ENCODE measurements at regions not wholly inside any gene's neighbourhood (a gene's known extent, or its start where the extent isn't known, plus 50 kb on each side); places are given as distances from the start of the nearest gene placed in this dataset.
"Not testable (repeated sequence)": the region's sequence is repeated elsewhere in the genome, so short reads cannot be mapped to it uniquely, and the experiment has no call there.

GRCh38 chr4:116118221-116118620 is 967.2 kb downstream of the TRAM1L1 start:
- no peaks in the 10 kb centered on the region for H3K4me1 Mint-ChIP-seq (ENCODE audit: low read depth)
- no peaks in the 10 kb centered on the region for H3K27me3 Mint-ChIP-seq (ENCODE audit: low read depth)
- ChIA-PET POLR2A (no interaction called here), CTCF (no interaction called here)
- H3K9me3 Mint-ChIP-seq (ENCODE audit: insufficient read depth) = peaks cover 4% of the 10 kb centered on the region
- H3K36me3 Mint-ChIP-seq (ENCODE audit: low read depth) = no peaks in the 10 kb centered on the region
- DNase-seq (no peak), ATAC-seq (no peak)
- no peak overlapping the region for H3K27ac Mint-ChIP-seq
- H3K4me3 Mint-ChIP-seq = no peak overlapping the region

DNA sequence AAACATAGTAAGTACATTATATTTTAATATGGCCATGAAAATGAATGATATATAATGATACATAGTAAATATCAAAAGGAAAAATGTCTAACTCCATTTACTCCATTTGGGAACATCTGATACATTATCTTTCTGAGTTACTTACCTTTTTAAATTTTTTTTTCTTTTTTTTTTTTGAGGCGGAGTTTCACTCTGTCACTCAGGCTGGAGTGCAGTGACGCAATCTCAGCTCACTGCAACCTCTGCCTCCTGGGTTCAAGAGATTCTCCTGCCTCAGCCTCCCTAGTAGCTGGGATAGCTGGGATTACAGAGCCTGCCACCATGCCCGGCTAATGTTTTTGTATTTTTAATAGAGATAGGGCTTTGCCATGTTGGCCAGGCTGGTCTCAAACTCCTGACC is 972.5 kb downstream of the TRAM1L1 start:
- H3K27ac Mint-ChIP-seq; ATAC-seq; H3K4me1 Mint-ChIP-seq (ENCODE audit: low read depth); H3K27me3 Mint-ChIP-seq (ENCODE audit: low read depth); CTCF ChIA-PET; POLR2A ChIA-PET; H3K4me3 Mint-ChIP-seq; H3K9me3 Mint-ChIP-seq (ENCODE audit: insufficient read depth); H3K36me3 Mint-ChIP-seq (ENCODE audit: low read depth); DNase-seq: not testable (repeated sequence)

DNA sequence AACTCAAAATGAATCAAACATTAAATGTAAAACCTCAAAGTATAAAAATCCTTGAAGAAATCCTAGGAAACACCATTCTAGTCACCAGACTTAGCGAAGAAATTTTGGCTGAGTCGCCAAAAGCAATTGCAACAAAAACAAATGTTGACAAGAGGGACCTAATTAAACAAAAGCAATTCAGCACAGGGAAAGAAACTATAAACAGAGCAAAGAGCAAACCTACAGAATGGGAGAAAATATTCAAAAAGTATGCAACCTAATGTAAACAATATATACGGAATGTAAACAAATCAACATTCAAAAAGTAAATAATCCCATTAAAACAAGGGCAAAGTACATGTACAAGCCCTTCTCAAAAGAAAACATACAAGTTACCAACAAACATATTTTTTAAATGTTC is 974.7 kb downstream of the TRAM1L1 start:
- DNase-seq = no peak
- H3K4me3 Mint-ChIP-seq = no peak overlapping the region
- no peak overlapping the region for H3K27ac Mint-ChIP-seq

GRCh38 chr4:116108606-116109005 is 976.8 kb downstream of the TRAM1L1 start:
- H3K4me3 Mint-ChIP-seq = no peak overlapping the region
- no peaks in the 10 kb centered on the region for H3K27me3 Mint-ChIP-seq (ENCODE audit: low read depth)
- CTCF ChIA-PET = no interaction called here
- H3K9me3 Mint-ChIP-seq (ENCODE audit: insufficient read depth) = no peaks in the 10 kb centered on the region
- no peaks in the 10 kb centered on the region for H3K36me3 Mint-ChIP-seq (ENCODE audit: low read depth)
- H3K4me1 Mint-ChIP-seq (ENCODE audit: low read depth) = no peaks in the 10 kb centered on the region
- DNase-seq = no peak
- ATAC-seq = no peak
- no peak overlapping the region for H3K27ac Mint-ChIP-seq
- POLR2A ChIA-PET = no interaction called here

More for the DNA sequence above, 974.7 kb downstream of the TRAM1L1 start:
- H3K9me3 Mint-ChIP-seq (ENCODE audit: insufficient read depth) = no peaks in the 10 kb centered on the region
- CTCF ChIA-PET = no interaction called here
- H3K27me3 Mint-ChIP-seq (ENCODE audit: low read depth) = no peaks in the 10 kb centered on the region
- POLR2A ChIA-PET = no interaction called here
- no peaks in the 10 kb centered on the region for H3K4me1 Mint-ChIP-seq (ENCODE audit: low read depth)
- ATAC-seq = no peak
- H3K36me3 Mint-ChIP-seq (ENCODE audit: low read depth) = no peaks in the 10 kb centered on the region

DNA sequence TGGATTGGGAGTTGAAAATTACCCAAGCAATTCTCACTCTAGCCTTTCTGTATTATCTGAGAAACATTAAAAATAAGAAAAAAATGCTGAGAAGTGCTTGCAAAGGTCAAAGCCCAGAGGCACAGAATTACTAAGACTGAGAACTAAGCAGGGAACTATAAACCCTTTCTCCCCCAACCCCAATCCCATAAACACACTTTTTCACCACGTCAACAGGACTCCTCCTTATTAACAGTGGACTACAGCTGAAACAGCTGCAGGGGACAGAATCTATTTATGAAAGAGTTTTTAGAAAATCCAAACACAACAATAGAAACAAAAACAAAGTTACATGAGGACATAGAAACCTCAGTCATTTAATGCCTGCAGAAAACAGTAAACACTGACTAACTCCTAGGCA is 984.1 kb downstream of the TRAM1L1 start:
- Mint-ChIP-seq H3K4me3 (no peak overlapping the region), H3K9me3 (ENCODE audit: insufficient read depth) (peaks cover 14% of the 10 kb centered on the region), H3K27me3 (ENCODE audit: low read depth) (no peaks in the 10 kb centered on the region), H3K4me1 (ENCODE audit: low read depth) (no peaks in the 10 kb centered on the region), H3K36me3 (ENCODE audit: low read depth) (no peaks in the 10 kb centered on the region), H3K27ac (no peak overlapping the region)
- CTCF ChIA-PET = no interaction called here
- POLR2A ChIA-PET = no interaction called here
- no peak for DNase-seq
- no peak for ATAC-seq

GRCh38 chr4:116099596-116099995 is 985.8 kb downstream of the TRAM1L1 start:
- ATAC-seq (no peak), DNase-seq (no peak)
- Mint-ChIP-seq H3K9me3 (ENCODE audit: insufficient read depth) (peaks cover 16% of the 10 kb centered on the region), H3K4me1 (ENCODE audit: low read depth) (no peaks in the 10 kb centered on the region), H3K27me3 (ENCODE audit: low read depth) (no peaks in the 10 kb centered on the region), H3K27ac (no peak overlapping the region), H3K4me3 (no peak overlapping the region), H3K36me3 (ENCODE audit: low read depth) (no peaks in the 10 kb centered on the region)
- CTCF ChIA-PET = no interaction called here
- POLR2A ChIA-PET = no interaction called here

- H3K4me3 Mint-ChIP-seq, CTCF ChIA-PET: not testable (repeated sequence)
These were observed 983.9 kb upstream of the NDST4 start for GRCh38 chr4:116097353-116097752.

DNA sequence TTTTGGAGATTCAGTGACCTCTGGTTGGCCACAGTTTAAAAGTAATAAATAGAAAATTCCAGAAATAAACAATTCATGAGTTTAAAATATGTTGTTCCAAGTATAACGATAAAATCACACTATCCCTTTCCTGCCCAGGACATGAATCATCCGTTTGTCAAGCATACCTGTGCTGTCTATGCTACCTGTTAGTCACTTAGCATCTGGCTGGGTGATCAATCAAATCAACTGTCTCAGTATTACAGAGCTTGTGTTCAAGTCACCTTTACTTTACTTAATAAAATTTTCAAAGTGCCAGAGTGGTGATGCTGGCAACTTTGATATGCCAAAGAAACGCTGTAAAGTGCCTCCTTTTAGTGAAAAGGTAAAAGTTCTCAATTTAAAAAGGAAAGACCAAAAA is 979.5 kb upstream of the NDST4 start:
- ATAC-seq = no peak
- Mint-ChIP-seq H3K4me1 (ENCODE audit: low read depth) (no peaks in the 10 kb centered on the region), H3K27ac (no peak overlapping the region), H3K9me3 (ENCODE audit: insufficient read depth) (peaks cover 16% of the 10 kb centered on the region), H3K4me3 (no peak overlapping the region), H3K27me3 (ENCODE audit: low read depth) (no peaks in the 10 kb centered on the region), H3K36me3 (ENCODE audit: low read depth) (no peaks in the 10 kb centered on the region)
- CTCF ChIA-PET = no interaction called here
- DNase-seq = no peak
- POLR2A ChIA-PET = no interaction called here

More at GRCh38 chr4:116097353-116097752, 983.9 kb upstream of the NDST4 start:
- H3K27ac Mint-ChIP-seq; DNase-seq; H3K27me3 Mint-ChIP-seq (ENCODE audit: low read depth); ATAC-seq; H3K36me3 Mint-ChIP-seq (ENCODE audit: low read depth); POLR2A ChIA-PET; H3K4me1 Mint-ChIP-seq (ENCODE audit: low read depth): not testable (repeated sequence)
- peaks cover 16% of the 10 kb centered on the region for H3K9me3 Mint-ChIP-seq (ENCODE audit: insufficient read depth)

- CTCF ChIA-PET = no interaction called here
- Mint-ChIP-seq H3K9me3 (ENCODE audit: insufficient read depth) (no peaks in the 10 kb centered on the region), H3K36me3 (ENCODE audit: low read depth) (no peaks in the 10 kb centered on the region), H3K4me3 (no peak overlapping the region), H3K27ac (no peak overlapping the region), H3K4me1 (ENCODE audit: low read depth) (no peaks in the 10 kb centered on the region), H3K27me3 (ENCODE audit: low read depth) (no peaks in the 10 kb centered on the region)
- DNase-seq (no peak), ATAC-seq (no peak)
- POLR2A ChIA-PET = no interaction called here
These were observed 975.4 kb upstream of the NDST4 start for GRCh38 chr4:116088771-116089170.

DNA sequence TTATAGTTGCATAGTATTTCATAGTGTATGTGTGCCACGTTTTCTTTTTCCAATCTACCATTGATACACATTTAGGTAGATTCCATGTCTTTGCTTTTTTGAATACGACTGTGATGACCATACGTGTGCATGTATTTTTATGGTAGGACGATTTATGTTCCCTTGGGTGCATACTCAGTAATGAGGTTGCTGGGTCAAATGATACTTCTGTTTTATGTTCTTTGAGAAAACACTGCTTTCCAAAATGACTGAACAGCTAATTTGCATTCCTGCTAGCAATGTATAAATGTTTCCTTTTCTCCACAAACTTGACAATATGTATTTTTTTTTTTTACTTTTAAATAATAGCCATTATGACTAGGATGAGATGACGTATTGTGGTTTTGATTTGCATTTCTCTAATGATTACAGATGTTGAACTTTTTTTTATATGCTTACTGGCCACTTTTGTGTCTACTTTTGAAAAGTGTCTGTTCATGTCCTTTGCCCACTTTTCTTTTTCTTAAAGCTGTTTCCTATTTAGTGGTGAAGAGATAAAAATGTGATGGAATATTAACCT is 969.5 kb upstream of the NDST4 start:
- no peaks in the 10 kb centered on the region for H3K36me3 Mint-ChIP-seq (ENCODE audit: low read depth)
- CTCF ChIA-PET = no interaction called here
- H3K27me3 Mint-ChIP-seq (ENCODE audit: low read depth) = no peaks in the 10 kb centered on the region
- POLR2A ChIA-PET = no interaction called here
- no peak overlapping the region for H3K27ac Mint-ChIP-seq
- ATAC-seq (no peak), DNase-seq (no peak)
- no peak overlapping the region for H3K4me3 Mint-ChIP-seq
- H3K4me1 Mint-ChIP-seq (ENCODE audit: low read depth) = no peaks in the 10 kb centered on the region
- H3K9me3 Mint-ChIP-seq (ENCODE audit: insufficient read depth) = no peaks in the 10 kb centered on the region

DNA sequence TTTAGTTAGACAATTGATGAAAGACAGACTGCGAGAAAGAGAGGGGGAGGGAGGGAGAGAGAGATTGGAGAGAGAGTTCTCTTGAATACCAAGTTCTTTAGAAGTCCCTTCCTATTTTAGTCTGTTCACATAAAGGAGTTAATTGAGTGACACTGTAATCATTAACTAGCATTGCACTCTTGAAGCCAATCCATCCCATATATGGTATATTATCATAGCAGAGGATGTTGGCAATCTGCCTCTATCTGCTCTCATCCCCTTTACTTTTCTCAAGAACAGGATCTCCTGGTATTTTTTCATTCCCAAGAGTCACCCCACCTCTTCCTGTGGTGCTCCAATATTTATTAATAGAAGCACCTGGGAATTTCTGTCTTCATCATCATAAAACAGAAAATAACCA is 959.6 kb upstream of the NDST4 start:
- CTCF ChIA-PET = no interaction called here
- H3K4me1 Mint-ChIP-seq (ENCODE audit: low read depth) = no peaks in the 10 kb centered on the region
- no peak overlapping the region for H3K27ac Mint-ChIP-seq

DNA sequence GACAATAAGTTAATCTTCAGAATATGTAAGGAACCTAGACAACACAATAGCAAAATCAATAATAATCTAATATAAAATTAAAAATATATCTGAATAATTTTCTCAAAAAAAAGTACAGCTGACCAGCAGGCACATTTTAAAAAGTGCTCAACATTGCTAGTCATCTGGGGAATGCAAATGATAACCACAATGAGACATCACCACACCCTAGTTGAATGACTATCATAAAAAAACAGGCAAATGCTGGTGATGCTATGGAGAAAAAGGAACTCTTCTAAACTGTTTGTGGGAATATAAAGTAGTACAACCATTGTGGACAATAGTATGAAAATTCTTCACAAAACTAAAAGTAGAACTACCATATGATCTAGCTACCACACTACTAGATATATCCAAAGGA is 956.9 kb upstream of the NDST4 start:
- POLR2A ChIA-PET = no interaction called here
- Mint-ChIP-seq H3K27me3 (ENCODE audit: low read depth) (no peaks in the 10 kb centered on the region), H3K9me3 (ENCODE audit: insufficient read depth) (no peaks in the 10 kb centered on the region), H3K4me1 (ENCODE audit: low read depth) (no peaks in the 10 kb centered on the region), H3K36me3 (ENCODE audit: low read depth) (no peaks in the 10 kb centered on the region), H3K27ac (no peak overlapping the region), H3K4me3 (no peak overlapping the region)
- CTCF ChIA-PET = no interaction called here
- DNase-seq (no peak), ATAC-seq (no peak)

More for the DNA sequence above, 959.6 kb upstream of the NDST4 start:
- H3K36me3 Mint-ChIP-seq (ENCODE audit: low read depth) = no peaks in the 10 kb centered on the region
- H3K9me3 Mint-ChIP-seq (ENCODE audit: insufficient read depth) = peaks cover 8% of the 10 kb centered on the region
- ATAC-seq = no peak
- POLR2A ChIA-PET = no interaction called here
- DNase-seq = no peak
- no peak overlapping the region for H3K4me3 Mint-ChIP-seq
- no peaks in the 10 kb centered on the region for H3K27me3 Mint-ChIP-seq (ENCODE audit: low read depth)

DNA sequence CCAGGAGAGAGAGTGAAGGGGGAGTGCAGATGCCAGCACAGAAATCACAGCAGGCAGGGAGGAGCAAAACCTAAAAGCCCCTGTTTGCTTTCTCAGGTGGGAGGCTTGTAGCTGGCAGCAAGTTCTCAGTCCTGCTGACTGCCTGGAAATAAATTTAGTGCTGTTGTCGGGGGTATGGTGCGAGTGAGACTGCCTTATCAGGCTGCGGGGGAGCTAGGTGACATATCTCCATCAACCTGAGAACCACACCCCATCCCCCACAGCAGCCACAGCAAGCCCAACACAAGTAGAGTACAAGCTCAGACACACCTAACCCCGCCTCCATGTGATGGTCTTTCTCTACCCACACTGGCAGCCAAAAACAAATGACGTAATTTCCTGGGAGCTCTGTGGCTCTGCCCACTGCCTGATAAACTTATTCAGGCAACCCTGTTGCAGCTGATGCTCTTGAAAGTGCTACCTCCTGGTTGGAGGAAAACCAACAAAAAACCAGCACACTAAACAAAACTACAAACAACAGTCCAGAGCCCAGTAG is 953.4 kb upstream of the NDST4 start:
- no peak for ATAC-seq
- POLR2A ChIA-PET = no interaction called here
- H3K27ac Mint-ChIP-seq = no peak overlapping the region
- no peaks in the 10 kb centered on the region for H3K27me3 Mint-ChIP-seq (ENCODE audit: low read depth)
- H3K36me3 Mint-ChIP-seq (ENCODE audit: low read depth) = no peaks in the 10 kb centered on the region
- DNase-seq = no peak
- H3K4me1 Mint-ChIP-seq (ENCODE audit: low read depth) = no peaks in the 10 kb centered on the region
- no peaks in the 10 kb centered on the region for H3K9me3 Mint-ChIP-seq (ENCODE audit: insufficient read depth)
- CTCF ChIA-PET = no interaction called here
- H3K4me3 Mint-ChIP-seq = no peak overlapping the region
